ENCODE measurements at regions not wholly inside any gene's neighbourhood (a gene's known extent, or its start where the extent isn't known, plus 50 kb on each side); places are given as distances from the start of the nearest gene placed in this dataset.

DNA sequence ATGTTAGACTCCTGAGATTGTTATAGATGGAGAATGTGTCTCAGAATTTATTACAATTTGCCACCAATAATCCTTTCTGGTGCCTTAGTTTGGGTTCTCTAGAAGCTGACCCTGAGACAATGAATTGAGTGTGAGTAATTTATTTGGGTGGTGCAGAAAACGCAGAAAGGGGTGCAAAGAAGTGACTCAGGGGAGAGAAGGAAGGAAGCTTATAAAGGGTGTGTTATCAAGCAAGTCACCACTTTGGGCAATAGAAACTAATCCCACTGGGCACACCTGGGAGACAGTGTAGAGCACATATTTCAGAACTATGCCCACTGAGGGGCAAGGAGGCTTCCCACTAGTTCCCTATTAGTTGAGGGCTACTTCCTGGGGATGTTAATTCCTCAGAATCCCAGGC, 320.6 kb downstream of the MID1IP1 start:
- dilution Hi-C loops (cut with MboI; ENCODE audit: extremely low pct_ligation_motif_present, low sequenced_read_pairs): no loop called here
- no peak for DNase-seq (ENCODE audit: low read depth, low spot score)
- no peaks in the 10 kb centered on the region for H3K27me3 ChIP-seq (ENCODE audit: control insufficient read depth, extremely low read depth, insufficient read depth, low read length)
- H3K9ac ChIP-seq (ENCODE audit: control insufficient read depth, extremely low read depth, insufficient read depth, low read length): no peak overlapping the region
- H3K36me3 ChIP-seq (ENCODE audit: control insufficient read depth in 2 of 2, extremely low read depth in 1 of 2, insufficient read depth in 2 of 2, low read length in 2 of 2): no peaks in the 10 kb centered on the region
- H4K20me1 ChIP-seq (ENCODE audit: control insufficient read depth, extremely low read depth, insufficient read depth, low read length): no peaks in the 10 kb centered on the region
- H3K79me2 ChIP-seq (ENCODE audit: control insufficient read depth, insufficient read depth, low read length): no peaks in the 10 kb centered on the region
- no peaks in the 10 kb centered on the region for H3K9me1 ChIP-seq (ENCODE audit: control insufficient read depth, extremely low read depth, insufficient read depth, low read length)
- H3K4me2 ChIP-seq (ENCODE audit: control insufficient read depth, extremely low read depth, insufficient read depth, low read depth, low read length): no peak overlapping the region
- H3K4me3 ChIP-seq (ENCODE audit: control insufficient read depth in 2 of 3, extremely low read depth in 1 of 3, insufficient read depth in 2 of 3, low read depth in 1 of 3, low read length in 3 of 3): no peak overlapping the region
- no peak for FAIRE-seq
- H2AFZ ChIP-seq (ENCODE audit: control insufficient read depth, low read length): no peak overlapping the region
- no peaks in the 10 kb centered on the region for H3K9me3 ChIP-seq (ENCODE audit: control insufficient read depth, low read depth, low read length)
- TF ChIP-seq, protein P1, sequence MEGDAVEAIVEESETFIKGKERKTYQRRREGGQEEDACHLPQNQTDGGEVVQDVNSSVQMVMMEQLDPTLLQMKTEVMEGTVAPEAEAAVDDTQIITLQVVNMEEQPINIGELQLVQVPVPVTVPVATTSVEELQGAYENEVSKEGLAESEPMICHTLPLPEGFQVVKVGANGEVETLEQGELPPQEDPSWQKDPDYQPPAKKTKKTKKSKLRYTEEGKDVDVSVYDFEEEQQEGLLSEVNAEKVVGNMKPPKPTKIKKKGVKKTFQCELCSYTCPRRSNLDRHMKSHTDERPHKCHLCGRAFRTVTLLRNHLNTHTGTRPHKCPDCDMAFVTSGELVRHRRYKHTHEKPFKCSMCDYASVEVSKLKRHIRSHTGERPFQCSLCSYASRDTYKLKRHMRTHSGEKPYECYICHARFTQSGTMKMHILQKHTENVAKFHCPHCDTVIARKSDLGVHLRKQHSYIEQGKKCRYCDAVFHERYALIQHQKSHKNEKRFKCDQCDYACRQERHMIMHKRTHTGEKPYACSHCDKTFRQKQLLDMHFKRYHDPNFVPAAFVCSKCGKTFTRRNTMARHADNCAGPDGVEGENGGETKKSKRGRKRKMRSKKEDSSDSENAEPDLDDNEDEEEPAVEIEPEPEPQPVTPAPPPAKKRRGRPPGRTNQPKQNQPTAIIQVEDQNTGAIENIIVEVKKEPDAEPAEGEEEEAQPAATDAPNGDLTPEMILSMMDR (optimal IDR thresholded peaks at IDR 0.05 in 1 of 3, IDR thresholded peaks at IDR 0.05 in 1 of 3, conservative IDR thresholded peaks at IDR 0.05 in 1 of 3; ENCODE audit: extremely low read depth in 1 of 3, insufficient read depth in 2 of 3, low read length in 3 of 3): no peak
- no peak for TF ChIP-seq EZH2 (IDR thresholded peaks at IDR 0.05; ENCODE audit: low read length)
- no peaks in the 10 kb centered on the region for H3K4me1 ChIP-seq (ENCODE audit: control insufficient read depth, extremely low read depth, insufficient read depth, low read length)
- H3K27ac ChIP-seq (ENCODE audit: control insufficient read depth, insufficient read depth, low read length): no peak overlapping the region

DNA sequence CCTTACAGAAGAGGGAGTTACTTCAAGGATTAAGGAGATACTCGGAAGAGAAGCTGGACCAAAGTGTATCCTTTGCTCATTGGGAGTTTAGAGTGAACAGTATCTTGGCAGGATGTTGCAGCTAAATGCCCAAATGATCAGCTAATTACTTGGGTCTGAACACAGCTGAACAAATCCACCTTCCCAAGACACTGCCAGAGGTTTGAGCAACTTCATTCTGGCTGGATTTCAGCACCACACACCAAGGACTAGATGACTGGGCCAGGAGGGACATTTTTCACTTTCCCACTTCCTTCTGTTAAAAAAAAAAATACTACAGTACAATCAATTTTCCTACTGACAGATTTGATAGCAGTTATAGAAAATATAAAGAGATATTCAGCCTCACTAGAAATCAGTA, 324.6 kb downstream of the MID1IP1 start:
- DNase-seq (ENCODE audit: low read depth, low spot score) (no peak), FAIRE-seq (no peak)
- dilution Hi-C loops (cut with MboI; ENCODE audit: extremely low pct_ligation_motif_present, low sequenced_read_pairs): no loop called here
- Histone ChIP-seq H3K27me3 (ENCODE audit: control insufficient read depth, extremely low read depth, insufficient read depth, low read length) (no peaks in the 10 kb centered on the region), H4K20me1 (ENCODE audit: control insufficient read depth, extremely low read depth, insufficient read depth, low read length) (no peaks in the 10 kb centered on the region), H3K9me3 (ENCODE audit: control insufficient read depth, low read depth, low read length) (no peaks in the 10 kb centered on the region), H2AFZ (ENCODE audit: control insufficient read depth, low read length) (no peak overlapping the region), H3K4me1 (ENCODE audit: control insufficient read depth, extremely low read depth, insufficient read depth, low read length) (no peaks in the 10 kb centered on the region), H3K9ac (ENCODE audit: control insufficient read depth, extremely low read depth, insufficient read depth, low read length) (no peak overlapping the region), H3K4me2 (ENCODE audit: control insufficient read depth, extremely low read depth, insufficient read depth, low read depth, low read length) (no peak overlapping the region), H3K36me3 (ENCODE audit: control insufficient read depth in 2 of 2, extremely low read depth in 1 of 2, insufficient read depth in 2 of 2, low read length in 2 of 2) (no peaks in the 10 kb centered on the region), H3K79me2 (ENCODE audit: control insufficient read depth, insufficient read depth, low read length) (no peaks in the 10 kb centered on the region), H3K4me3 (ENCODE audit: control insufficient read depth in 2 of 3, extremely low read depth in 1 of 3, insufficient read depth in 2 of 3, low read depth in 1 of 3, low read length in 3 of 3) (no peak overlapping the region), H3K27ac (ENCODE audit: control insufficient read depth, insufficient read depth, low read length) (no peak overlapping the region), H3K9me1 (ENCODE audit: control insufficient read depth, extremely low read depth, insufficient read depth, low read length) (no peaks in the 10 kb centered on the region)
- TF ChIP-seq EZH2 (IDR thresholded peaks at IDR 0.05; ENCODE audit: low read length): no peak
- TF ChIP-seq, protein P1 (optimal IDR thresholded peaks at IDR 0.05 in 1 of 3, IDR thresholded peaks at IDR 0.05 in 1 of 3, conservative IDR thresholded peaks at IDR 0.05 in 1 of 3; ENCODE audit: extremely low read depth in 1 of 3, insufficient read depth in 2 of 3, low read length in 3 of 3): no peak

All from keratinocyte (primary cell).